ENCODE measurements at regions not wholly inside any gene's neighbourhood (a gene's known extent, or its start where the extent isn't known, plus 50 kb on each side); places are given as distances from the start of the nearest gene placed in this dataset.
"Not testable (repeated sequence)": the region's sequence is repeated elsewhere in the genome, so short reads cannot be mapped to it uniquely, and the experiment has no call there.

DNA sequence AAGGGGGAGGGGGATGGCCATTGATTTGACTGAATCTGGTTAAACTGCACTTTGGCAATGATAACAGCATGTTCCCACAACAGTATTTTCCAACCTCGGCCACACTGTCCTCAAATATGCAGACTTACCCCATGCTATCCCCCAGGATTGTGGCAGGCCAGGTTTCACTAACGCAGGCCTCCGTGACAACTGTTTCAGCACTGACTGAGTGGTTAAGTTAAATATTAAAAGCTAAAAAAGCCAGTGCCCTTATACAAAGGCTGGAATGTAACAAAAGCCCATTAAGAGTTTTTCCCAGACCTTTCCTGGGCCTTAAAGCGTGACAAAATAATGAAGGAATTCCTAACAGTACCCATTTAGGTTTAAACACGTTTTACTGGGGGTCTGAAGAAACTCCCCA, 202.9 kb downstream of the USP25 start:
- no peak for DNase-seq

DNA sequence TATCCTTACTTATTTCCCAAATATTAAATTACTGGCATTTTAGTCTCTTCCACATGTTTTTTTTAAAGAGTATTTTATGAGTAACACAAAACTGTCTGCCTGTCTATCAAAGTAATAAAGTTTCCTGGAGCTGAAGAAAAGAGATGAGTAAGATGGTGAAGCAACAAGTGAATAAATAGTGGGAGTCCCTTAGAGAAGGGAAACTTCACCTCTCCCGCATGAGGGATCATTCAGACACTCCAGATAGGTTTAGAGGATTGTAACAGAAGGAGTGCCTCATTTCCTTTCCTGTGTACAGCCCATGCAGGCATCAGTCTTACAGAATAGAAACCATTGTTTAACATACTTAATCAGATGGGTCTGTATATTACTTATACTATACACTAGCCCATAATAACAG, 205.7 kb downstream of the USP25 start:
- DNase-seq = no peak

DNA sequence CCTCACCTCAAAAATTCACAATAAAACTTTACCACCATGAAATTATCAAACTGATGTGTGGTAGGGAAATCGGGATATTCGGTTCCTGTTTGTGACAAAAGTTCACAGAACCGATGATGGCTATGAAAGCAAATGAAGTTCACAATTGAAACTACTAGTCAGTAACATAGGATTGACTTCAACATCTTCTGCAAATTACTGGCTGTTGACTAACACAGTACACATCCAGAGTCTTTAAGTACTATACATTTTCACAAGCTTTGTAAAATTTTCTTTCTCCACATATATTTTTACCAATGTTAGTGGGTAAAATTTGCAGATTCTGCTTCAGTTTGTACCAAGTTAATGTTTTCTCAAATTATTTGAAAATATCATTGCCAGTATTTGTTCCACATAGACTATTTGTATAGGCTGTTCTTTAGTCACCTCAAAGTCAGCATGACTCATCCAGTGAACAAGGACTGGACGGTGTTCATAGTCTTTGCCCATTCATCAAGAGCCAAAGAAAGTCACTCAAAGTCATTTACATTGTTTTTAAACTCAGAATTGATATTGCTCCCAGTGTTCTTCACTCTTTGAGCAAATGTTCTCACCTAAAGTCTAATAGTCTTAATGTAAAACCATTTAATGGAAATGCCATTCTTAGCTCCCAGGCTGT, 213.4 kb downstream of the USP25 start:
- DNase-seq = no peak

DNA sequence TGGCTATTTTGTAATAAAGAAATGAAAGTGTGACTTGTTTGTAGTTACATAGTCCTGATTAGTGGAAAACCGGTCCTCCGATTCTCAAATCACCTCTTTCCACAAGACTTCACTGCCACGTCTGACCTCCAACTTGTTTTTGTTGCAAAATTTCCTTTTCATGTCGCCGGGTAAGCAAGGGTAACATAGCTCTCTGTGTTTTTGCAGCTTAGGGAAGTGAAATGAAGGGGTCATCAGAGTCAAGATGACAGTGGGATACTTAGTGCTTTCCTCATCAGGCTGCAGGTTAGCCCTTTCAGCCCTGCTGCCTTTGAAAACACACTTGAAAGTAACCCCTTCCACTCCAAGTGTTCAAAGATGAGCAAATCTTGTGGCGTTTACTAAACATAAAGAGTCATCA, 217.9 kb downstream of the USP25 start:
- no peak for DNase-seq

DNA sequence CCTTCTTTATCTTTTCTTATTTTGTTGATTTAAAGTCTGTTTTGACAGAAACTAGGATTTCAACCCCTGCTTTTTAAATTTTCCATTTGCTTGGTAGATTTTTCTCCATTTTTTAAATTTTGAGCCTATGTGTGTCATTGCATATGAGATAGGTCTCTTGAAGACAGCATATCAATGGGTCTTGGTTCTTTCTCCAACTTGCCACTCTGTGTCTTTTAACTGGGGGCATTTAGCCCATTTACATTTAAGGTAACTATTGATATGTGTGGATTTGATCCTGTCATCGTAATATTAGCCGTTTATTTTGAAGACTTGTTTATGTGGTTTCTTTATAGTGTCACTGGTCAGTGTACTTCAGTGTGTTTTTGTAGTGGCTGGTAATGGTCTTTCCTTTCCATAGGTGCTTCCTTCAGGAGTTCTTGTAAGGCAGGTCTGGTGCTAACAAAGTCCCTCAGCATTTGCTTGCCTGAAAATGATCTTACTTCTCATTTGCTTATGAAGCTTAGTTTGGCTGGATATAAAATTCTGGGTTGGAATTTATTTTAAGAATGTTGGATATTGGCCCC, 223.9 kb downstream of the USP25 start:
- DNase-seq = no peak

DNA sequence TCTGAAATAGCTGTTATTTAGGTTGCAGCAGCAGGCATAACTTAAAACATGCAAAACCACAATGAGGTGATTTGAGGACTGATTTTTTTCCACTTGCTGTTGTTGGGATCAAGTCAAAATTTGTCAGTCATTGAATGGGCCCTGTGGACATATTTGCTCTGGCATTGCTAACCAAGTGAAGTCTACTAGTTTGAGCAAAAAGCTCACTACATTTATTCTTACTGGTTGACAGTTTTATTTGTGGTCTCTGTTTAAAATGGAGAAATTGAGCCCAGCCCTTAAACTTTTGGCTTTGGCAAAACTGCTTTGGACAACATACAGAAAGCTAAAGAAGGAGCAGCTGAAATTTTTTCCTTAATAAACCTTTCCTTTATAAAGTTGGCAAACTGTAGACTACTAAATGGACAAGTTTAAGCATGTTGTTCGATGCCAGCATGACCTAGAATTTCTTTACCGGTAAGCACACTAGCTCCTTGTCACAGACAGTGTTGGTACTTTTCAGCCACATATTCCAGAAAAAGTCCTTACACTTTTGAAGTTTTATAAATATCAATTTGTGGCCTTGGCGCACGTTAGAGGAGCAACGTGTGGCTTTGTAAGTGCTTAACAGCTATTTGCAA, 234.6 kb downstream of the USP25 start:
- no peak for DNase-seq

DNA sequence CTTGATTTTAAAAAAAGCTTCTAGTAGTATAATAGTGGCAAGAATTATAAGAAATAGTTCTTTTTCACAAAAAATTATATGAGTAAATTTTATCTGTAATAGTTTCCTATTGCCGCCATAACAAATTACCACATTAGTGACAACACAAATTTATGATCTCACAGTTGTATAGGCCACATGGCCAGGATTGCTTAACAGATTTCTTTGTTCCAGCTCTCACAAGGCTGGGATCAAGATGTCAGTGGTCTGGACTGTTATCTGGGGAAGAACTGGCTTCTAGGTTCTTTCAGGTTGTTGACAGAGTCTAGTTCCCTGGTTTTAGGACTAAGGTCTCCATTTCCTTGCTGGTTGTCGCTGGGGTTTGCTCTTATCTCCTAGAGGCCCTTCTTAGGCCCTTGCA, 236.4 kb downstream of the USP25 start:
- DNase-seq = no peak

DNA sequence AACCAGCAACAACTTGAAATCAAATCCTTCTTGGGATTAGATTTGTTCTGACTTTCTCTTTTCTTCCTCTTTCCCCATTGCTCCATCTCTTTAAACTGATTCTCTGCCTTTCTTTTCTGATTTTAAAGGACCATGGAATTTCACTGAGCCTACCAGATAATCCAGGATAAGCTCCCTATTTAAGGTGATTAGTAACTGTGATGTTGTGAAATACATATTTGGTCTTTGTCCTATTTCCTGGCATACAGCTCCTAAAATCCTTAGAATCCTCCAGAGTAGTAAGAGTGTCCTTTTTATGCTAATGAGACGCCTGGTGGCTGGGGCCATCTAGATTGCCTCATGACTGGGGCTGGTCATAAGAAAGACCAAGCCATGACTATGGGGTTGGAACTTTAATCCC, 236.9 kb downstream of the USP25 start:
- DNase-seq = no peak

DNA sequence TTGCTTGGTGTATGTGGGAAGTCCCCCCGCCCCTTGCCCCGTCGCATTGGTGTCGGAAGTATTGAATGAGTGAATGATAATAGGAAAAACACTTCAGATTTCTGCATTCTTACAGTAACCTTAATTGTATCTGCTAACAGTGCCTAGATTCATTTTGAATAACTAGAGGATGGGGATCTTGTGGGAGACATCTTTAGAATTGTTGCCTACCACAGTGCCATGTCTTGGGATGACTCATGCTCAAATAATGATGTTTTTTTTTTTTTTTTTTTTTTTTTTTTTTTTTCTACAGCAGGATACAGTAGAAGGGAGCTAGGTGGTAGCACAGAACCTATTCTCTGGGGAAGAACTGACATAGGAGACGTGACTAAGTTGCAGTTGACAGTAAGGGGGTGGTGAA, 237.9 kb downstream of the USP25 start:
- no peak for DNase-seq

DNA sequence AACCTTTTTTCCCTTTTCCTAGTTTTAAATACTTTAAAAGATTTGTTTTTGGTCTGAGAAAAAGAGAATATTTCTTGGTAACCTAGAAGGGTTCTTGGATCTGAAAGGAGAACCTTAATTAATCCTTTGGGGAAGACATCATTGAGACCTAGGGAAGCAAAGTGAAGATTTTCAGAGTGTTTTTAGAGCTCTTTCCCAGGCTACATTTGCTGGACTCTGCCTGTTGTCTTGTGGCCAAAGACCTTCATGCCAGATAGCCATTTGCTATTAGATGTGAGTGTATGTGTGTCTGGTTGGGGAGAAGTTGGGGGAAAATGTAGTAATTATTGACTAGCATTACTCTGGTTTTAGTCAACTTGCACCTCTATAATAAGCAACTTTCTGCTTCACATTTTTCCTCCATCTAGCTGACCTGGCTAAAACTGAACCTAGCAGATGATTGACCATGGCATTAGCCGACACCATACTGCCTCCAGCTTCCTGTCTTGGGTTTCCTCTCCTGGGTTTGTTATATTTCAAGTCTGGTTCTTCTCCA, 239.1 kb downstream of the USP25 start:
- no peak for DNase-seq

DNA sequence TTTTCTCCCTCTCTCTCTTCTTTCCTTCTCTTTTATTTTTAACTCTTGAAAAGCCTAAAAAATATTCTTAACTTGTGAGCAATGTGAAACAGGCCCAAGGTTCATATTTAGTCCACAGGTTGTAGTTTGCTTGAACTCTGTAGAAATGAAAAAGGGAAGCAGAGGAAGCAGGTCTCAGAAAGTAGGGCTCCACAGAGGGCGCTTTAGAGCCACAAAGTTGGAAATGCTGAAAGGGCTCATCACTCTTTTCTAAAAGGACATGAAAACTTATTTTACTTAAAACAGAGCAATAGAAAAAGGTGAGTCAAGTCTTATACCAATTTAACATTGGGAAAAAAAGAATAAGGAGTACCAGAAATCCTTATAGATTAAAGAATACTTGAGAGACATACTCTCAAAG, 247.0 kb downstream of the USP25 start:
- DNase-seq = no peak

DNA sequence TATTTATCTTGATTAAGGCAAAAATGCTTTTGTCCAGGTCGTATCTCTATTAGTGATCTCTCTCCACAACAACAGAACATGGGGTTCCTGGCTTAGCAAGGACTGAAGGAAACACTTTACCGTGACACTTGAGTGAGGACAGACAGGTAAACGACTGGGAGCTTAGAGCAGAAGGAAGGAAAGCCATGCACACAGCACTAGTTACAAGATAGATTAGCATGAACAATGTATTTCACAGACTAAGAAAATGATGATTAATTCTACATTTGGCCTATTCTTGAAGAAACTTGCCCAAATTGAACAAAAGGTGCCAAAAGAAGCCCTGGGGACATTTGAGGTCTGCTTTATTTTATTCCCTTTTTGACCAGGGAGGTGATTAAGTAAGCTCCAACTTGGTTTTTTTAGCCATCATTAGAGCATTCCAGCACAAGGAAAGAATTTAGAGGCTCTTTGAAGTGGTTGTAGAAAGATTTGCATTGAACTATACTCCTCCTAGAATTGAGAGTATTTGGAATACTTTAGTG, 248.5 kb downstream of the USP25 start:
- DNase-seq = no peak

DNA sequence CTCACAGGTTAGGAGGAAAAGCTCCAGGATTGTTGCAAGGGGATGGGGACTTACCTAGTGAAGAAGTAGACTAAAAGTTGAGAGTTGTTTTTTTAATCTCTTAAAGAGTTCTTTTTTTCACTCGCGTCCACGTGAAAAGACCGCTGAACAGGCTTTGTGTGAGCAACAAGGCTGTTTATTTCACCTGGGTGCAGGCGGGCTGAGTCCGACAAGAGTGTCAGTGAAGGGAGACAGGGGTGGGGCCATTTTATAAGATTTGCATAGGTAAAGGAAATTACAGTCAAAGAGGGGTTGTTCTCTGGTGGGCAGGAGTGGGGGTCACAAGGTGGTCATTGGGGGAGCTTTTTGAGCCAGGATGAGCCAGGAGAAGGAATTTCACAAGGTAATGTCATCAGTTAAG, 249.7 kb downstream of the USP25 start:
- DNase-seq = not testable (repeated sequence)

DNA sequence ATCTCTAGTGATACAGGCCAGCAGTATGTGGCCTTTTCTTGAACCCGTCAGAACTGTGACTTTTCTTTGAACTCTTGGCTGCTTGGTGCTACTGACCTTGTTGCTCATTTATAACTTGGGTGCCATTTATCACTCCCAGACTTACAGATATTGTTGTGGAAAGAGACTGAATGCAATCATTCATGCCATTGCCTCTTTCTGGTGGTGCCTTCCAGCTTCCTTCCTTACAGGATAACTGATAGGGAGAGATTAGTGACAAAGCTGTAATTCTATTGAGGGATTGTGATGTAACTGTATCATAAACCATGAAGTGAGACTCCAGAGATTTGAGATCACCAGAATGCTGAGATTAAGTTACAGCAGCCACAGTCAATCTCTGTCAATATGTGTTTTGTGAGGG, 256.5 kb downstream of the USP25 start:
- DNase-seq = no peak

DNA sequence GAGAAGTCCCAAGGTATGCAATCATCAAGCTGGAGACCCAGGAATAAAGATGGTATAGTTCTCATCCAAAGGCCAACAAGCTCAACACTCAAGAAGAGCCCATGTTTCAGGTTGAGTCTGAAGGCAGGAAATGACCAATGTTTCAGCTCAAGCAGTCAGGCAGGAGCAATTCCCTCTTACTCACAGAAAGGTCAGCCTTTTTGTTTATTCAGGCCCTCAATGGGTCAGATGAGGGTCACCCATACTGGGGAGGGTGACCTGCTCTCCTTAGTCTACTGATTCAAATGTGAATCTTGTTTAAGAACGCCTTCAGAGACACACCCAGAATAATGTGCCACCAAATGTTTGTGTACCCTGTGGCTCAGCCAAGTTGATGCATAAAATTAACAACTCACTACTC, 262.4 kb downstream of the USP25 start:
- no peak for DNase-seq

DNA sequence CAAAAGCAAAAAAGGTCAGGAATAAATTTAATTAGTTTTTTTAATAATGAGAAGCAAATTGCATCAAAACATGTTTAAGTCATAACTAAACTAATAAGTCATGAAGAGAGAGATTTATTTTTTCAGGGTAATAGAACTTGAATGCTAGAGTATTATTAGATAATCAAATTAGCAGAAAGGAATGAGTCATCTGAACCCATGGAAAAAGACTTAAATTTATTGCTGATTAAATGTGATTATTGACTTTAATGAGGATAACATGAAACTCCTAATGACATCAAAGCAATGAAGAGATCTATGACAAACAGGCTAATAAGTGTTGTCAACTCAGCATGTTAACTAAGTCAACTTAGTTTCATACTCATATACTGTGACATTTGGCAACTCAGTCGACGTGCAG, 264.2 kb downstream of the USP25 start:
- no peak for DNase-seq

DNA sequence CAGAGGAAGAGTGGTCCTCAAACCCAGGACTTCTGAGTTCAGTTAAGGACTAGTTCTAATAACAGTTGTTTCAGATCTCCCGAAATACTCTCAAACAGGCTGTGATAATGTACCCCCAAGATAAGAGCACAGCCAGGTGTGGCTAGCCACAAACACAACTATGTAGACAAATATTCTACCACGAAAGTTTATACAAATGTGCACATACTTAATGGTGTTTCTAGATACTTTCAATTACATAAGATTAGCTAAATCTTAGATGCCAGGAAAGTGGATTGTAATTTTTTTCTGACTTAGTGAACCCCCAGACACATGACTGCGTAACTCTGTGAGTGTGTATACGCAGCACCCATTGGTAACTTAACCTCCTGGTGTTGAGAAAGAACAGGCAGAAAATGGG, 270.0 kb downstream of the USP25 start:
- DNase-seq = no peak

DNA sequence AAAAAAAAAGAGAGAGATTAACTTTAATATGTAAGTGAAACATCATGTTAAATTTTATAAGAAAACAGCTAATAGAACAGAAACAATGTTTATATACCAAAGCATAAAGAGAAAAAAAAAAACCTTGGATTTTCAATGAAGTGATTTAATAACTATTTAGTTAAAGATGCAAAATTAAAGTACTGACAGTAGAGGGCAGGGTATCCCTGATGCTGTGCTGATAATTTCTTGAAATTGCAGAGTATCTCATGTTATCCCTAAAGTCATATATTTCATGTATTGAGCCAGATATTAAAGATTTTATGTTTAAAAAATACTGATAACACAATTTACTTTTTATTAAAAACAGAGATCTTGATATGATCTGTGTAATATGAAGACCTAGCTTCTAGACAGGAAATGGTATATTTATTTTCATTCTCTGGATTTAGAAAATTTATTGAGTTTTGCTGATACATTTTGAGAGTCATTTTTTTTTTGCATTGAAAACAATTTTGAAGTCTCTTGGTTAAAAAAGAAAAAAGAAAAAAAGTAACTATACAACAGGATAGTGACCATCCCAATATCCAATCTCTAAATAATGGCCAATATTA, 273.2 kb downstream of the USP25 start:
- no peak for DNase-seq

DNA sequence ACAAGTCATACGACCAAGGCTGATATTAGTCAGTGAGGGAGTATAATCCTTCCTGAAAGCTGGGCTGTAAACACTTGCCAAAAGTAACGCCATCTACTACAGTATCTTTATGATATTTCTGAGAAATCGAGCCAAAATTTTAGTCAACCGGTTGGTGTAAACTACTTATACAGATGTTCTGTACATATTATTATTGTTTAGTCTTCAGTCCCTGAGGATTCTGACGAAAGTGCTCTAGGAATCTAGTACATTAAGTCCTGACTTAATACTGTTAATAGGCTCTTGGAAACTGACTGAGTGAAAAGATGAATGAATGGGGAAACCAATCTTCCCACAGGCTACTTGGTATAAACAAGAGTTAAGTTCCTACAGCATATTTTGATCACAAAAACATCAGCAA, 274.3 kb downstream of the USP25 start:
- no peak for DNase-seq

DNA sequence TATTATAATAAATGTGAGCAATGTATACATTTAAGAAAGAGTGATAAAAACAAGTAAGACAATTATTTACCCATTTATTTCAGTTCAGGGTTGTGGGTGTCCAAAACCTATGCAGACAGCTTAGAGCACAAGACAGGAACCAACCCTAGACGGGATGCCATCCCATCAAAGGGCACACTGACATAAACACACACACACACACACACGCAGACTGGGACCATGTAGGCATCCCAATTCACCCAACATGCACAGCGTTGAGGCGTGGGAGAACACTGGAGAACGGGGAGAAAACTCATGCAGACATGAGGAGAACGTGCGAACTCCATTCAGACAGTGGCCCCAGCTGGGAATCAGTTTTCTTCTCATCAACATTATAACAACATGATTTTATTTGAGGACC, 274.7 kb downstream of the USP25 start:
- no peak for DNase-seq

DNA sequence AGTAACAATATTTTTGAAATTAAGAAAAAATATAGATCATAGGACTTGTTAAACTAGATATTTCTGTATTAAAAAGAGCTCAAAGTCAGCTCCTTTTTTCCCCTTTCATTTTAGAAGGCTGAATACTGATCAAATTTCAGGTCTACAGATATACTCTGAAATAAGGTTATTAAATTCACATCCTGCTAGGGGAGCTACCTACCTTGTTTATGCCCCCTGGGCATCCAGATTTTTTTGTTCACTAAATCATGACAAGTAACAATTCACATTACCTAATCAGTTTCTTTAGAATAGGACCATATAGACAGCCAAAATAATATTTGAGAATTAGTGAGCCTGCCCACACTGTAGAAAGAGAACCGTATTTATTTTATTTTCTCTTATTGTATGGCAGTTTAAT, 276.2 kb downstream of the USP25 start:
- no peak for DNase-seq

DNA sequence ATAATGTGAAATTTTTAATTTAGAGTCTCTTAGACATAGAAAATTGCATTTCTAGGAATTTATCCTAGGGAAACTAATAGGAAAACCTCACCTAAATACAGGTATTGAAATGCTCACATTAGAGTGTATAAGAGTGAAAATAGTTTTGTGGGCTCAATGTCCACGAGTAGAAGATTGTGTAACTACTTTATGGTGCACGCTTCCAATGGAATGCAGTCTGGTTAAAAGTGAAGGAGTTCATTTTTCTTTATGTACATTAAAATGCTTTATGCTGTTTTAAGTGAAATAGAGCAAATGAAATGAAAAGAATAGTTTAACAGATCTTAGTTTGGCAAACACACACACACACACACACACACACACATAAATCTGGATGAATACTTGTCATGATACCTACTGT, 278.2 kb downstream of the USP25 start:
- no peak for DNase-seq

DNA sequence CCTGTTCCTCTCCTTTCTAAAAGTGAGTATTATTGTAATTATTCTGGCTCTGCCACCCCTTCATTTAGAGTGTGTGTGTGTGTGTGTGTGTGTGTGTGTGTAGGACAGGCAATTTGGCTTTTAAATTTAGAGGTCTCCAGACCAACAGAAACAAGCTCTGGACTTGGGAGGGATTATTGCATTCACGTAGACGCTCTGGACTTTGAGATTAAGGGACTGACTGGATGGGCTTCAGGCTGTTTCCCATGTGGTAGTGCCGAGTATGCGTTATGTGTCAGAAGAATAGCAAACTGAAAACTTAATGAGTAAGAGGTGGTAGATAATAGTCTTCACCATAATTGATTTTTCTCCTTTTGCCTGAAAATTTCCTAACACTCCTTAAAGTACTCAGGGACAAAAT, 281.9 kb downstream of the USP25 start:
- no peak for DNase-seq

DNA sequence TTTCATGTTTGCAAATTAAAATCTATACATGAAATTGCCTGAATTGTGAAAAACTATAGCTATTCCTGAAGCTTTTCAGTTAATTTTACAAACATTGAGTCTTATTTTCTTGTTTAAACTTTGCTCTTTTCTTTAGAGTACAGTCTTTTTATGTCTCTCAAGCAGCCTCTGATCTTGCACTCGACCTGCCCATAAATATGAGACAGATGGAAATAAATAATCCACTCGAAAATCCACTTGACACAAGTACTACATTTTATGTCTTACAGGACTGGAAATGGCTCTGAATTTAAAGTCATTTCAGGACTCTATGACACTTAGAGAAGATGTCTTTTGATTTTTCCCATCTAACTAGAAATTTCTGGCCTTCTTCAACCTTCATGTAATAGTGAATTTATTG, 283.8 kb downstream of the USP25 start:
- DNase-seq = no peak

Data from activated T-cell treated with anti-CD3 and anti-CD28 coated beads, Interleukin-2, amount 50 U/mL, for 1 hour (primary cell).